OCI-LY1 (cell line): ENCODE measurements at regions not wholly inside any gene's neighbourhood (a gene's known extent, or its start where the extent isn't known, plus 50 kb on each side); places are given as distances from the start of the nearest gene placed in this dataset.

Experiments
- H2AFZ ChIP-seq: fragments of 200-600 bp; sonication (generic), shearing (Covaris generic); 2 replicates; pipeline ENCODE4 v1.6.0; 2014; ENCODE audit warnings: antibody characterized with exemption, mild to moderate bottlenecking, low read length
- H3F3A ChIP-seq: fragments of 200-600 bp; sonication (generic), shearing (Covaris generic); 2 replicates; pipeline ENCODE4 v1.6.0; 2014; ENCODE audit warnings: mild to moderate bottlenecking, antibody characterized with exemption, low read length, moderate library complexity; ENCODE audit not compliant: insufficient read depth
- H3K27ac ChIP-seq: fragments of 200-600 bp; sonication (generic); 2 replicates; pipeline ENCODE4 v1.5.1; 2014; ENCODE audit warnings: low read length, mixed run types, mild to moderate bottlenecking, low read depth; ENCODE audit not compliant: poor library complexity, severe bottlenecking
- H3K27me3 ChIP-seq: fragments of 200-600 bp; sonication (generic); 2 replicates; pipeline ENCODE4 v1.6.0; 2014; ENCODE audit warnings: antibody characterized with exemption, mild to moderate bottlenecking, low read length, moderate library complexity; ENCODE audit not compliant: insufficient read depth
- H3K36me3 ChIP-seq: fragments of 200-600 bp; sonication (generic); 2 replicates; pipeline ENCODE4 v1.6.1; 2014; ENCODE audit warnings: mild to moderate bottlenecking, antibody characterized with exemption, low read length, moderate library complexity, mixed read lengths; ENCODE audit not compliant: insufficient read depth
- H3K4me1 ChIP-seq: fragments of 200-600 bp; sonication (generic); 2 replicates; pipeline ENCODE4 v1.5.1; 2014; ENCODE audit warnings: mild to moderate bottlenecking, low read length, moderate library complexity; ENCODE audit not compliant: insufficient read depth, severe bottlenecking
- H3K4me2 ChIP-seq: fragments of 200-600 bp; sonication (generic), shearing (Covaris generic); 2 replicates; pipeline ENCODE4 v1.6.1; 2014; ENCODE audit warnings: low read length
- H3K4me3 ChIP-seq: fragments of 200-600 bp; sonication (generic); 2 replicates; pipeline ENCODE4 v1.5.1; 2014; ENCODE audit warnings: low read length, low read depth, mild to moderate bottlenecking, mixed read lengths; ENCODE audit not compliant: poor library complexity, severe bottlenecking
- H3K79me2 ChIP-seq: fragments of 200-600 bp; shearing (Covaris generic); 2 replicates; pipeline ENCODE4 v1.6.1; 2016; ENCODE audit warnings: mixed run types, low read length, mixed read lengths; ENCODE audit not compliant: insufficient read depth
- H3K9ac ChIP-seq: fragments of 200-600 bp; sonication (generic), shearing (Covaris generic); 2 replicates; pipeline ENCODE4 v1.6.1; 2014; ENCODE audit warnings: mild to moderate bottlenecking, low read length, mixed read lengths
- H3K9me2 ChIP-seq: fragments of 200-600 bp; sonication (generic), shearing (Covaris generic); 2 replicates; pipeline ENCODE4 v1.6.1; 2014; ENCODE audit warnings: low read depth, mild to moderate bottlenecking, low read length, mixed read lengths
- H3K9me3 ChIP-seq: fragments of 200-600 bp; shearing (Covaris generic); 2 replicates; pipeline ENCODE4 v1.6.1; 2014; ENCODE audit warnings: low read length, mixed read lengths
- H4K20me1 ChIP-seq: fragments of 200-600 bp; sonication (generic), shearing (Covaris generic); 2 replicates; pipeline ENCODE4 v1.6.0; 2016; ENCODE audit warnings: mild to moderate bottlenecking, low read length; ENCODE audit not compliant: insufficient read depth
- CTCF ChIP-seq: fragments of 200-600 bp; sonication (generic), shearing (Covaris generic); IDR thresholded peaks from 2 replicates; pipeline ENCODE4 v1.5.1; 2017; ENCODE audit warnings: mild to moderate bottlenecking, antibody characterized with exemption, low read length, moderate library complexity, mixed read lengths
- EZH2 ChIP-seq: fragments of 200-600 bp; sonication (generic), shearing (Covaris generic); IDR thresholded peaks from 2 replicates; pipeline ENCODE4 v1.8.0; 2017; ENCODE audit warnings: borderline replicate concordance, mixed run types, mild to moderate bottlenecking, antibody characterized with exemption, low read length, moderate library complexity, mixed read lengths

GRCh38 chr12:114220311-114220710 lies 185.6 kb downstream of the TBX5 start:
- H3K27ac ChIP-seq, result no peak overlapping the region
- TF ChIP-seq EZH2, result no peak
- no peaks in the 10 kb centered on the region for H3K27me3 ChIP-seq
- H3F3A ChIP-seq, result no peaks in the 10 kb centered on the region
- no peak overlapping the region for H2AFZ ChIP-seq
- H3K9me3 ChIP-seq, result no peaks in the 10 kb centered on the region
- no peaks in the 10 kb centered on the region for H4K20me1 ChIP-seq
- H3K9me2 ChIP-seq, result no peaks in the 10 kb centered on the region
- no peak overlapping the region for H3K4me2 ChIP-seq
- H3K79me2 ChIP-seq, result no peaks in the 10 kb centered on the region
- no peak overlapping the region for H3K4me3 ChIP-seq
- no peak overlapping the region for H3K9ac ChIP-seq
- H3K36me3 ChIP-seq, result no peaks in the 10 kb centered on the region
- H3K4me1 ChIP-seq, result no peaks in the 10 kb centered on the region

- Histone ChIP-seq H3F3A (no peaks in the 10 kb centered on the region), H3K9me2 (no peaks in the 10 kb centered on the region), H2AFZ (no peak overlapping the region)
Measured at GRCh38 chr12:114218136-114218535, 187.8 kb downstream of the TBX5 start.

GRCh38 chr12:114215746-114216145 lies 190.2 kb downstream of the TBX5 start:
- Histone ChIP-seq H3K9me3 (no peaks in the 10 kb centered on the region), H3K79me2 (no peaks in the 10 kb centered on the region), H3K4me1 (no peaks in the 10 kb centered on the region), H3F3A (no peaks in the 10 kb centered on the region), H3K4me3 (no peak overlapping the region), H3K36me3 (no peaks in the 10 kb centered on the region), H3K9ac (no peak overlapping the region), H3K27me3 (no peaks in the 10 kb centered on the region), H3K4me2 (no peak overlapping the region), H2AFZ (no peak overlapping the region), H4K20me1 (no peaks in the 10 kb centered on the region), H3K9me2 (no peaks in the 10 kb centered on the region), H3K27ac (no peak overlapping the region)
- TF ChIP-seq EZH2, result no peak
- no peak for TF ChIP-seq CTCF

More at GRCh38 chr12:114218136-114218535, 187.8 kb downstream of the TBX5 start:
- Histone ChIP-seq H3K27me3 (no peaks in the 10 kb centered on the region), H3K4me3 (no peak overlapping the region), H3K79me2 (no peaks in the 10 kb centered on the region), H3K36me3 (no peaks in the 10 kb centered on the region), H3K27ac (no peak overlapping the region), H4K20me1 (no peaks in the 10 kb centered on the region), H3K9ac (no peak overlapping the region), H3K4me1 (no peaks in the 10 kb centered on the region), H3K9me3 (no peaks in the 10 kb centered on the region), H3K4me2 (no peak overlapping the region)
- no peak for TF ChIP-seq EZH2
- no peak for TF ChIP-seq CTCF

GRCh38 chr12:114213055-114213581 lies 192.8 kb downstream of the TBX5 start:
- no peak overlapping the region for H3K4me3 ChIP-seq
- no peak overlapping the region for H3K9ac ChIP-seq
- no peak overlapping the region for H2AFZ ChIP-seq
- no peaks in the 10 kb centered on the region for H3K4me1 ChIP-seq
- H3F3A ChIP-seq, result no peaks in the 10 kb centered on the region
- H3K4me2 ChIP-seq, result no peak overlapping the region
- no peaks in the 10 kb centered on the region for H3K79me2 ChIP-seq
- H4K20me1 ChIP-seq, result no peaks in the 10 kb centered on the region
- no peak overlapping the region for H3K27ac ChIP-seq
- H3K27me3 ChIP-seq, result no peaks in the 10 kb centered on the region
- no peaks in the 10 kb centered on the region for H3K9me2 ChIP-seq
- no peak for TF ChIP-seq EZH2
- TF ChIP-seq CTCF, result no peak
- H3K36me3 ChIP-seq, result no peaks in the 10 kb centered on the region
- H3K9me3 ChIP-seq, result no peaks in the 10 kb centered on the region
